GM23338 (cell line): ENCODE measurements at regions not wholly inside any gene's neighbourhood (a gene's known extent, or its start where the extent isn't known, plus 50 kb on each side); places are given as distances from the start of the nearest gene placed in this dataset.

Experiments
- ATAC-seq: fragments of 200-7000 bp; cut with Tn5 transposase; 3 replicates; pipeline ENCODE4 v1.9.1; 2020
- DNase-seq: peaks from one replicate; pipeline ENCODE4 v3.0.0-alpha.2; 2015; ENCODE audit warnings: low spot score
- H2AFZ ChIP-seq: fragments of 200-600 bp; sonication (generic); 2 replicates; pipeline ENCODE4 v1.8.0; 2016; ENCODE audit warnings: antibody characterized with exemption, mild to moderate bottlenecking, moderate library complexity
- H3F3A ChIP-seq: fragments of 200-600 bp; sonication (generic); replicated peaks from 2 replicates; pipeline ENCODE4 v1.8.0; 2017; ENCODE audit warnings: antibody characterized with exemption, mixed run types, low read depth
- H3K27ac ChIP-seq: fragments of 200-600 bp; sonication (generic); 2 replicates; pipeline ENCODE4 v1.6.1; 2016; ENCODE audit warnings: low read depth
- H3K27me3 ChIP-seq: fragments of 200-600 bp; sonication (generic); 2 replicates; pipeline ENCODE4 v1.8.0; 2016; ENCODE audit warnings: mild to moderate bottlenecking, mixed run types, moderate library complexity; ENCODE audit not compliant: insufficient read depth
- H3K36me3 ChIP-seq: fragments of 200-600 bp; sonication (generic); 2 replicates; pipeline ENCODE4 v1.8.0; 2016; ENCODE audit warnings: mild to moderate bottlenecking; ENCODE audit not compliant: insufficient read depth
- H3K4me1 ChIP-seq: fragments of 200-600 bp; sonication (generic); 2 replicates; pipeline ENCODE4 v1.8.0; 2016; ENCODE audit warnings: mild to moderate bottlenecking, moderate library complexity; ENCODE audit not compliant: insufficient read depth
- H3K4me2 ChIP-seq: fragments of 200-600 bp; sonication (generic); 2 replicates; pipeline ENCODE4 v1.7.1; 2017; ENCODE audit warnings: mixed run types
- H3K4me3 ChIP-seq: fragments of 200-600 bp; sonication (generic); 2 replicates; pipeline ENCODE4 v1.6.1; 2016; ENCODE audit warnings: mixed run types
- H3K79me2 ChIP-seq: fragments of 200-600 bp; sonication (generic); replicated peaks from 2 replicates; pipeline ENCODE4 v1.8.0; 2017; ENCODE audit warnings: mild to moderate bottlenecking; ENCODE audit not compliant: insufficient read depth
- H3K9me2 ChIP-seq: fragments of 200-600 bp; sonication (generic); 2 replicates; pipeline ENCODE4 v1.8.0; 2017; ENCODE audit not compliant: insufficient read depth
- H4K20me1 ChIP-seq: fragments of 200-600 bp; sonication (generic); replicated peaks from 2 replicates; pipeline ENCODE4 v1.8.0; 2017; ENCODE audit warnings: mild to moderate bottlenecking; ENCODE audit not compliant: insufficient read depth
- H3K27ac Mint-ChIP-seq: 2 replicates; pipeline ENCODE4 v1.8.0; 2020; ENCODE audit warnings: inconsistent platforms, mild to moderate bottlenecking, moderate library complexity, mixed read lengths
- H3K27me3 Mint-ChIP-seq: 3 replicates; pipeline ENCODE4 v1.8.0; 2022; ENCODE audit warnings: low read depth, mild to moderate bottlenecking, moderate library complexity, mixed read lengths, inconsistent platforms; ENCODE audit not compliant: insufficient read depth, poor library complexity
- H3K36me3 Mint-ChIP-seq: 3 replicates; pipeline ENCODE4 v1.8.0; 2021; ENCODE audit warnings: low read depth, mild to moderate bottlenecking, inconsistent platforms, moderate library complexity, mixed read lengths
- H3K4me1 Mint-ChIP-seq: 3 replicates; pipeline ENCODE4 v1.8.0; 2020; ENCODE audit warnings: mild to moderate bottlenecking, inconsistent platforms, mixed read lengths
- H3K4me3 Mint-ChIP-seq: 3 replicates; pipeline ENCODE4 v1.8.0; 2021; ENCODE audit warnings: moderate library complexity, mild to moderate bottlenecking, inconsistent platforms, mixed read lengths
- H3K9me3 Mint-ChIP-seq: 3 replicates; pipeline ENCODE4 v1.8.0; 2020; ENCODE audit warnings: moderate library complexity, mild to moderate bottlenecking, inconsistent platforms, mixed read lengths
- CREB1 ChIP-seq: fragments of 250-450 bp; sonication (Bioruptor Pico); IDR thresholded peaks from 2 replicates; pipeline ENCODE4 v1.5.0; 2020; ENCODE audit warnings: low read depth, mild to moderate bottlenecking, moderate library complexity
- CTCF ChIP-seq, 2 experiments: fragments of 200-600 bp in 1 of 2; sonication (generic) in 1 of 2; conservative IDR thresholded peaks; 2 replicates each; pipeline versions ENCODE4 v1.5.1 to v1.6.1; 2016 to 2017; ENCODE audit warnings: antibody characterized with exemption in 2 of 2, low read depth in 2 of 2, mild to moderate bottlenecking in 2 of 2, moderate library complexity in 1 of 2
- ETS1 ChIP-seq: IDR thresholded peaks from 2 replicates; pipeline ENCODE4 v1.6.1; 2016; ENCODE audit warnings: antibody characterized with exemption
- EZH2 ChIP-seq: fragments of 200-600 bp; sonication (generic); IDR thresholded peaks from one replicate; pipeline ENCODE4 v1.8.0; 2017; ENCODE audit warnings: antibody characterized with exemption, mild to moderate bottlenecking, low read depth; ENCODE audit not compliant: unreplicated experiment
- EZH2phosphoT487 ChIP-seq: fragments of 200-600 bp; sonication (generic); IDR thresholded peaks from one replicate; pipeline ENCODE4 v1.8.1; 2018; ENCODE audit warnings: antibody characterized with exemption; ENCODE audit not compliant: unreplicated experiment
- JUNB ChIP-seq: IDR thresholded peaks from one replicate; pipeline ENCODE4 v1.6.1; 2016; ENCODE audit warnings: antibody characterized with exemption; ENCODE audit not compliant: unreplicated experiment
- NANOG ChIP-seq: IDR thresholded peaks from 2 replicates; pipeline ENCODE4 v1.6.1; 2016; ENCODE audit warnings: antibody characterized with exemption, borderline replicate concordance
- POLR2AphosphoS5 ChIP-seq: IDR thresholded peaks from 2 replicates; pipeline ENCODE4 v1.6.1; 2016; ENCODE audit warnings: antibody characterized with exemption, low read depth
- REST ChIP-seq: IDR thresholded peaks from one replicate; pipeline ENCODE4 v1.6.1; 2018; ENCODE audit warnings: antibody characterized with exemption; ENCODE audit not compliant: unreplicated experiment
- STAT1 ChIP-seq: IDR thresholded peaks from one replicate; pipeline ENCODE4 v1.6.1; 2016; ENCODE audit warnings: antibody characterized with exemption; ENCODE audit not compliant: unreplicated experiment
- ZNF114 ChIP-seq: fragments of 250-450 bp; sonication (Bioruptor Pico); IDR thresholded peaks from 2 replicates; pipeline ENCODE4 v1.5.0; 2020; ENCODE audit warnings: mild to moderate bottlenecking, moderate library complexity
- ZNF331 ChIP-seq: fragments of 250-450 bp; sonication (Bioruptor Pico); IDR thresholded peaks from 2 replicates; pipeline ENCODE4 v1.5.0; 2020; ENCODE audit warnings: low read depth, mild to moderate bottlenecking, moderate library complexity
- ZNF462 ChIP-seq: fragments of 250-450 bp; sonication (Bioruptor Pico); IDR thresholded peaks from 2 replicates; pipeline ENCODE4 v1.5.0; 2020; ENCODE audit warnings: mild to moderate bottlenecking, moderate library complexity

- Histone ChIP-seq H3K4me3 (no peak overlapping the region), H3K4me2 (no peak overlapping the region), H3K9me2 (no peaks in the 10 kb centered on the region), H3K36me3 (no peaks in the 10 kb centered on the region), H2AFZ (no peak overlapping the region), H3F3A (no peaks in the 10 kb centered on the region), H4K20me1 (no peaks in the 10 kb centered on the region), H3K79me2 (no peaks in the 10 kb centered on the region), H3K4me1 (no peaks in the 10 kb centered on the region), H3K27me3 (no peaks in the 10 kb centered on the region), H3K27ac (no peak overlapping the region)
- TF ChIP-seq REST (no peak), STAT1 (no peak), ETS1 (no peak), EZH2phosphoT487 (no peak), CREB1 (CRISPR knock-in tag) (no peak), ZNF331 (CRISPR knock-in tag) (no peak), JUNB (no peak), CTCF (conservative IDR thresholded peaks at IDR 0.05; ENCODE audit: low read depth in 2 of 2) (no peak), ZNF462 (CRISPR knock-in tag) (no peak), POLR2AphosphoS5 (no peak), EZH2 (no peak), ZNF114 (CRISPR knock-in tag) (no peak), NANOG (no peak)
- peaks cover 8% of the 10 kb centered on the region for H3K27me3 Mint-ChIP-seq
- H3K9me3 Mint-ChIP-seq, result no peaks in the 10 kb centered on the region
- peak; percentile 31 for ATAC-seq
- no peak overlapping the region for H3K27ac Mint-ChIP-seq
- no peaks in the 10 kb centered on the region for H3K36me3 Mint-ChIP-seq
- H3K4me1 Mint-ChIP-seq, result peaks cover 4% of the 10 kb centered on the region; the same call in 1 of the 3 replicates
- H3K4me3 Mint-ChIP-seq, result no peak overlapping the region
- no peak for DNase-seq
These were observed 402.7 kb upstream of the TNRC6C start for GRCh38 chr17:77555741-77556291.
